Peyer's patch (tissue), 4 donors: ENCODE measurements at regions not wholly inside any gene's neighbourhood (a gene's known extent, or its start where the extent isn't known, plus 50 kb on each side); places are given as distances from the start of the nearest gene placed in this dataset.

Source experiments
- DNase-seq, 3 donors: peaks; one replicate each; pipeline ENCODE4 v3.0.0-alpha.2; 2017 to 2019
- H3K27ac ChIP-seq, 4 donors: fragments of 200-600 bp; sonication (generic); one replicate each; pipeline ENCODE4 v1.5.1; 2016 to 2019
- H3K27me3 ChIP-seq, 2 donors: fragments of 200-600 bp; sonication (generic); one replicate each; pipeline ENCODE4 v1.5.1; 2019
- H3K36me3 ChIP-seq, 3 donors: fragments of 200-600 bp; sonication (generic); one replicate each; pipeline ENCODE4 v1.5.1; 2016 to 2019
- H3K4me1 ChIP-seq, 4 donors: fragments of 200-600 bp; sonication (generic); one replicate each; pipeline ENCODE4 v1.5.1; 2016 to 2019
- H3K4me3 ChIP-seq, 4 donors: fragments of 200-600 bp; sonication (generic); 1 replicate in 3 of 4; 2 replicates in 1 of 4; pipeline ENCODE4 v1.5.1; 2016 to 2019; ENCODE audit warnings: mild to moderate bottlenecking in 1 of 4
- H3K9me3 ChIP-seq, 4 donors: fragments of 200-600 bp; sonication (generic); one replicate each; pipeline ENCODE4 v1.5.1; 2016 to 2019; ENCODE audit warnings: mild to moderate bottlenecking in 1 of 4
- POLR2A ChIP-seq, 2 donors: fragments of 450-650 bp; IDR thresholded peaks; one replicate each; pipeline ENCODE4 v1.5.1; 2017; ENCODE audit warnings: antibody characterized with exemption in 2 of 2, mild to moderate bottlenecking in 2 of 2, moderate library complexity in 2 of 2
- TF ChIP-seq, protein P1 (sequence below), 6 experiments: fragments of 450-650 bp in 4 of 6; fragments of 200-600 bp in 2 of 6; sonication (generic) in 1 of 6; IDR thresholded peaks; one replicate each; pipeline ENCODE4 v1.5.1; 2017 to 2019; ENCODE audit warnings: antibody characterized with exemption in 6 of 6, mild to moderate bottlenecking in 3 of 6, moderate library complexity in 1 of 6

DNA sequence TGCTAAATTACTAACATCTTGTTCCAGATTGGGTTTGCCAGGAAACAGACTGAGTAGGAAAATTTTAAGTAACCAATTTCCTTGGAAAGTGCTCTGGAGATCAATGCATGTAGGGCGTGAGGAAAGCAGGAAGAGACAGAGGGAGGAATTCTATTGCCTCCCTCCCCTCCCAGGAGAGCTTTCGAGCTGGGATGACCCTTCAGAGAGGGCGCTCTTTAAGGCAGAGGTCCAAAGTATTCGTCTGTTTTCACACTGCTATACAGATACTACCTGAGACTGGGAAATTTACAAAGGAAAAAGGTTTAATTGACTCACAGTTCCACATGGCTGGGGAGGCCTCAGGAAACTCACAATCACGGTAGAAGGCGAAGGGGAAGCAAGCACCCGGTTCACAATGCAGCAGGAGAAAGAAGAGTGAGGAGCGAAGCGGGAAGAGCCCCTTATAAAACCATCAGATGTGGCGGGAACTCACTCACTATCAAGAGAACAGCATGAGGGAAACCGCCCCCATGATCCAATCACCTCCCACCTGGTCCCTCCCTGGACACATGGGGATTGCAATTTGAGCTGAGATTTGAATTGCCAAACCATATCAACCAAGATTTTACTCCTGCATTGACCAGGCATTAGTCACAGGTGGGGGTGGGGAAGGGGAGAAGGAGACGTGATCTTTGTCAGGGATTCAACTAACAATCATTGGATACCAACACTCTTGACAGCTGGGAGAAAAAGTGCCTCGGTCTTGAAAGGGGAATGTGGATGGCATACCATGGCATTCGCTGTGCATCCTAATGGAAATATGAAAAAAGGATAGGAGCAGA, 63.8 kb downstream of the SLITRK2 start:
- no peak for TF ChIP-seq POLR2A (IDR thresholded peaks at IDR 0.05)
- TF ChIP-seq, protein P1, sequence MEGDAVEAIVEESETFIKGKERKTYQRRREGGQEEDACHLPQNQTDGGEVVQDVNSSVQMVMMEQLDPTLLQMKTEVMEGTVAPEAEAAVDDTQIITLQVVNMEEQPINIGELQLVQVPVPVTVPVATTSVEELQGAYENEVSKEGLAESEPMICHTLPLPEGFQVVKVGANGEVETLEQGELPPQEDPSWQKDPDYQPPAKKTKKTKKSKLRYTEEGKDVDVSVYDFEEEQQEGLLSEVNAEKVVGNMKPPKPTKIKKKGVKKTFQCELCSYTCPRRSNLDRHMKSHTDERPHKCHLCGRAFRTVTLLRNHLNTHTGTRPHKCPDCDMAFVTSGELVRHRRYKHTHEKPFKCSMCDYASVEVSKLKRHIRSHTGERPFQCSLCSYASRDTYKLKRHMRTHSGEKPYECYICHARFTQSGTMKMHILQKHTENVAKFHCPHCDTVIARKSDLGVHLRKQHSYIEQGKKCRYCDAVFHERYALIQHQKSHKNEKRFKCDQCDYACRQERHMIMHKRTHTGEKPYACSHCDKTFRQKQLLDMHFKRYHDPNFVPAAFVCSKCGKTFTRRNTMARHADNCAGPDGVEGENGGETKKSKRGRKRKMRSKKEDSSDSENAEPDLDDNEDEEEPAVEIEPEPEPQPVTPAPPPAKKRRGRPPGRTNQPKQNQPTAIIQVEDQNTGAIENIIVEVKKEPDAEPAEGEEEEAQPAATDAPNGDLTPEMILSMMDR (IDR thresholded peaks at IDR 0.05), result no peak
- Histone ChIP-seq H3K4me3 (no peak overlapping the region), H3K36me3 (no peaks in the 10 kb centered on the region), H3K27me3 (no peaks in the 10 kb centered on the region), H3K4me1 (no peaks in the 10 kb centered on the region), H3K9me3 (no peaks in the 10 kb centered on the region), H3K27ac (no peak overlapping the region)
- DNase-seq, result no peak

DNA sequence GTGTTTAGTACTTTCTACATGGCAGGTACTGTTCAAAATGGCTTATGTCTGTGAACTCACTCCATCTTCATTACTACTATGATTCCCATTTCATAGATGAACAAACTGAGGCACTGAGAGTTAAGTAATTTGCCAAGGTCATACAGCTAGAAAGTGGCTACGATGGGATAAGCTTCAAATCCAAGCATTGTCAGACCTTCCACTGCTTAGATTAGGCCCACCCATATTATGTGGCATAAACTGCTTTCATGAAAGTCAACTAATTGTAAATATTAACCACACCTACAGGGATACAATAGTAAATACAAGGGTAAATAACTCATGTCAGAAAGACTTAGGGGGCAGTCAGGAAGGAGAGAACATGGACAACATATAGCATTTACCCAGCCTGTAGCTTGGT, 68.8 kb downstream of the SLITRK2 start:
- Histone ChIP-seq H3K36me3 (no peaks in the 10 kb centered on the region), H3K27ac (no peak overlapping the region), H3K9me3 (no peaks in the 10 kb centered on the region), H3K4me3 (no peak overlapping the region), H3K4me1 (no peaks in the 10 kb centered on the region), H3K27me3 (no peaks in the 10 kb centered on the region)
- TF ChIP-seq, protein P1 (IDR thresholded peaks at IDR 0.05), result no peak
- TF ChIP-seq POLR2A (IDR thresholded peaks at IDR 0.05), result no peak
- DNase-seq, result no peak

DNA sequence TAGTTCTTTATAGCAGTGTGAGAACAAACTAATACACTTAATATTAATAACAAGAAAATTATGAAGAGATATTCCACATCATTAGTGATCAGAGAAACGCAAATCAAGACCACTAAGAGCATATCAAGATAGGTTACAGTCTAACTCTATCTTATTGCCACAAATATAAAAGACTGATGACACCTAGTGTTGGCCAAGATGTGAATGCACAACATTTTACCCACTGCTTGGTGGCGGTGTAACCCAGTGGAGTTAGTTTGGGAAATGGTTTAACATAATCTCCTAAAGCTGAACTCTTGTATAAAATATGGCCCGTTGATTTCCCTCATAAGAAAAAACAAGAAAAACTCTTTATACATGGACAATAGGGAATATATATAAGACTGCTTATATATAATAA, 92.4 kb downstream of the SLITRK2 start:
- TF ChIP-seq POLR2A (IDR thresholded peaks at IDR 0.05), result no peak
- TF ChIP-seq, protein P1 (IDR thresholded peaks at IDR 0.05), result no peak
- DNase-seq, result no peak
- Histone ChIP-seq H3K27ac (no peak overlapping the region), H3K9me3 (no peaks in the 10 kb centered on the region), H3K4me3 (no peak overlapping the region), H3K27me3 (no peaks in the 10 kb centered on the region), H3K4me1 (no peaks in the 10 kb centered on the region), H3K36me3 (no peaks in the 10 kb centered on the region)

DNA sequence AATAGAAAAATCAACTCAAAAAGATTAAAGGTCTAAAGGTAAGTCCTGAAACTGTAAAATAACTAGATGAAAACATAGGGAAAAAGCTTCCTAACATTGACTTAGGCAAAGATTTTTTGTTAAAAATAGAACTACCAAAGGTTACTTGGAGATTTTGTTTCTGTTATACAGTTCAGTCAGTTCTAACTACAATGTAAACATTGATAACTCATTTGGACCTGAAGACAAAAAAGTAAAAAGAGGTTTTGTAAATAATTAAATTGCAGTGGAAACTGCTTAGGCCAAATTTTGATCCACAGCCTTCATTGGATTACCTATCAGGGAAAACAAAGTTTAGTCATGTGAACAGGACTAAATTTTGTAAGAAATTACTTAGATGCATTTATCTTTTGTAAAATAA, 101.8 kb downstream of the SLITRK2 start:
- H3K4me1 ChIP-seq, result no peaks in the 10 kb centered on the region
- no peak for TF ChIP-seq POLR2A (IDR thresholded peaks at IDR 0.05)
- TF ChIP-seq, protein P1 (IDR thresholded peaks at IDR 0.05), result no peak

DNA sequence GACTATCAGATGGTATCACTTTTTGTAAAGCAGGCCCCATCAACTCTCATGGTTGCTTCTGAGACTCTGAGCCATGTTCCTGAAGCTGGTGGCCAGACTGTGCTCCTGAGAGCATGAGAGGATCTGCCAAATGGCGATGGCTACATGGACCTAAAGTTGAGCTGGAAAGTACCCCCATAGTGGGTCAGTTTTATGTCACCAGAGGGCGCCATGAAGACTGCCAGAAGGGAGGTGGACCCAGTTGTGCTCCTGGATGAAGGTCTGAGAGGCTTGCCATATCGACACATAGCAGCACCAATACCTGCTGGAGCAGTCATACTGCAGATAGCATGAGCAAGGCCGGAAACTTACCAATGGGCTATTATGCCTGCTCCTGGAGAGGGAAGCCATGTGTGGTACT, 105.7 kb downstream of the SLITRK2 start:
- no peaks in the 10 kb centered on the region for H3K27me3 ChIP-seq
- no peaks in the 10 kb centered on the region for H3K36me3 ChIP-seq
- no peak overlapping the region for H3K27ac ChIP-seq
- DNase-seq, result no peak
- TF ChIP-seq POLR2A (IDR thresholded peaks at IDR 0.05), result no peak
- TF ChIP-seq, protein P1 (IDR thresholded peaks at IDR 0.05), result no peak
- H3K4me1 ChIP-seq, result no peaks in the 10 kb centered on the region
- no peak overlapping the region for H3K4me3 ChIP-seq
- H3K9me3 ChIP-seq, result no peaks in the 10 kb centered on the region

More for the DNA sequence above, 101.8 kb downstream of the SLITRK2 start:
- Histone ChIP-seq H3K4me3 (no peak overlapping the region), H3K27ac (no peak overlapping the region), H3K27me3 (no peaks in the 10 kb centered on the region), H3K36me3 (no peaks in the 10 kb centered on the region), H3K9me3 (no peaks in the 10 kb centered on the region)
- no peak for DNase-seq
